Stimulated activated naive CD4-positive, alpha-beta T cell (primary cell): ENCODE measurements at regions not wholly inside any gene's neighbourhood (a gene's known extent, or its start where the extent isn't known, plus 50 kb on each side); places are given as distances from the start of the nearest gene placed in this dataset.

ENCODE experiments used
- DNase-seq, 6 experiments: peaks; one replicate each; lab custom pipeline; 2025; lab: John Stamatoyannopoulos, UW

- no peak for DNase-seq
Observed at GRCh38 chr16:86773354-86773715, 195.0 kb downstream of the FOXL1 start.

- no peak for DNase-seq
Observed at GRCh38 chr16:86774931-86775330, 196.6 kb downstream of the FOXL1 start.

- no peak for DNase-seq
Observed at GRCh38 chr16:86775511-86775921, 197.2 kb downstream of the FOXL1 start.

- DNase-seq, result no peak
Observed at GRCh38 chr16:86777381-86777946, 199.1 kb downstream of the FOXL1 start.

GRCh38 chr16:86778108-86778745 lies 199.9 kb downstream of the FOXL1 start:
- DNase-seq, result no peak

- DNase-seq, result no peak
Observed at GRCh38 chr16:86778978-86779377, 200.6 kb downstream of the FOXL1 start.

- no peak for DNase-seq
Observed at GRCh38 chr16:86781046-86781445, 202.7 kb downstream of the FOXL1 start.

- DNase-seq, result no peak
Observed at GRCh38 chr16:86783636-86784626, 205.6 kb downstream of the FOXL1 start.

- DNase-seq, result no peak
Observed at GRCh38 chr16:86786338-86786737, 208.0 kb downstream of the FOXL1 start.

- DNase-seq, result no peak
Observed at GRCh38 chr16:86786994-86787393, 208.6 kb downstream of the FOXL1 start.

- no peak for DNase-seq
Observed at GRCh38 chr16:86787538-86787937, 209.2 kb downstream of the FOXL1 start.

GRCh38 chr16:86789621-86790051 lies 211.3 kb downstream of the FOXL1 start:
- DNase-seq, result no peak

- no peak for DNase-seq
Observed at GRCh38 chr16:86791287-86792035, 213.1 kb downstream of the FOXL1 start.

- DNase-seq, result no peak
Observed at GRCh38 chr16:86794216-86794864, 216.0 kb downstream of the FOXL1 start.

- no peak for DNase-seq
Observed at GRCh38 chr16:86797700-86798099, 219.4 kb downstream of the FOXL1 start.

- no peak for DNase-seq
Observed at GRCh38 chr16:86798247-86799041, 220.1 kb downstream of the FOXL1 start.

GRCh38 chr16:86799367-86799766 lies 221.0 kb downstream of the FOXL1 start:
- no peak for DNase-seq

- DNase-seq, result no peak
Observed at GRCh38 chr16:86800894-86801293, 222.5 kb downstream of the FOXL1 start.

- DNase-seq, result no peak
Observed at GRCh38 chr16:86802013-86802412, 223.7 kb downstream of the FOXL1 start.

- no peak for DNase-seq
Observed at GRCh38 chr16:86805188-86805587, 226.8 kb downstream of the FOXL1 start.
